HG03432 (cell line): ENCODE measurements at regions not wholly inside any gene's neighbourhood (a gene's known extent, or its start where the extent isn't known, plus 50 kb on each side); places are given as distances from the start of the nearest gene placed in this dataset.

Experiments used
- ATAC-seq: cut with Tn5 transposase; IDR thresholded peaks from one replicate; pipeline ENCODE4 v1.9.1; 2021; ENCODE audit warnings: mild to moderate bottlenecking, moderate library complexity; ENCODE audit not compliant: unreplicated experiment

GRCh38 chr7:3229904-3230470 lies 71.1 kb upstream of the SDK1 start:
- ATAC-seq = no peak

GRCh38 chr7:3230908-3231307 lies 70.1 kb upstream of the SDK1 start:
- ATAC-seq = no peak

GRCh38 chr7:3232228-3232627 lies 68.8 kb upstream of the SDK1 start:
- ATAC-seq = no peak

GRCh38 chr7:3233301-3233700 lies 67.8 kb upstream of the SDK1 start:
- ATAC-seq = no peak

GRCh38 chr7:3234051-3234450 lies 67.0 kb upstream of the SDK1 start:
- ATAC-seq = no peak

- ATAC-seq = no peak
These were observed 66.2 kb upstream of the SDK1 start for GRCh38 chr7:3234851-3235250.

- ATAC-seq = no peak
These were observed 65.7 kb upstream of the SDK1 start for GRCh38 chr7:3235322-3235721.

GRCh38 chr7:3236268-3236667 lies 64.8 kb upstream of the SDK1 start:
- ATAC-seq = no peak

- no peak for ATAC-seq
These were observed 62.4 kb upstream of the SDK1 start for GRCh38 chr7:3238525-3239210.

- no peak for ATAC-seq
These were observed 61.8 kb upstream of the SDK1 start for GRCh38 chr7:3239291-3239691.

- no peak for ATAC-seq
These were observed 60.1 kb upstream of the SDK1 start for GRCh38 chr7:3240826-3241430.

GRCh38 chr7:3241686-3242258 lies 59.3 kb upstream of the SDK1 start:
- no peak for ATAC-seq

GRCh38 chr7:3242398-3242972 lies 58.6 kb upstream of the SDK1 start:
- no peak for ATAC-seq

- no peak for ATAC-seq
These were observed 57.8 kb upstream of the SDK1 start for GRCh38 chr7:3243256-3243655.

GRCh38 chr7:3243680-3244079 lies 57.4 kb upstream of the SDK1 start:
- ATAC-seq = no peak

- ATAC-seq = no peak
These were observed 56.7 kb upstream of the SDK1 start for GRCh38 chr7:3244241-3244814.

GRCh38 chr7:3245077-3245476 lies 56.0 kb upstream of the SDK1 start:
- no peak for ATAC-seq

GRCh38 chr7:3245721-3246120 lies 55.3 kb upstream of the SDK1 start:
- ATAC-seq = no peak

GRCh38 chr7:3246127-3246526 lies 54.9 kb upstream of the SDK1 start:
- ATAC-seq = no peak

GRCh38 chr7:3246651-3247050 lies 54.4 kb upstream of the SDK1 start:
- ATAC-seq = no peak

- no peak for ATAC-seq
These were observed 50.3 kb upstream of the SDK1 start for GRCh38 chr7:3250725-3251124.
